Caco-2 (cell line): ENCODE measurements at regions not wholly inside any gene's neighbourhood (a gene's known extent, or its start where the extent isn't known, plus 50 kb on each side); places are given as distances from the start of the nearest gene placed in this dataset.
"Not testable (repeated sequence)": the region's sequence is repeated elsewhere in the genome, so short reads cannot be mapped to it uniquely, and the experiment has no call there.

Source experiments
- BruUV-seq: library from RNA; stranded (reverse); fragments of 400-500 nt; replicated peaks from 2 replicates; lab custom pipeline; 2021; lab: Mats Ljungman, UMichigan
- CTCF ChIA-PET: fragments of 300-600 bp; sonication (Branson Sonifier 250); formaldehyde crosslinking; loops from one replicate; lab custom pipeline; 2022; ENCODE audit warnings: antibody characterized with exemption; lab: Charles Lee
- POLR2A ChIA-PET: fragments of 300-600 bp; sonication (Branson Sonifier 250); formaldehyde crosslinking; loops from one replicate; lab custom pipeline; 2022; ENCODE audit warnings: antibody characterized with exemption; lab: Charles Lee
- DNase-seq, 2 experiments: peaks; one replicate each; pipeline versions ENCODE4 v3.0.0 to v3.0.0-alpha.2; 2020 to 2022
- H3K27me3 ChIP-seq: replicated peaks from 2 replicates; pipeline ENCODE4 v1.6.0; 2011; ENCODE audit warnings: low read length; ENCODE audit not compliant: control insufficient read depth, insufficient read depth
- H3K36me3 ChIP-seq: 2 replicates; pipeline ENCODE4 v1.5.1; 2011; ENCODE audit warnings: low read length; ENCODE audit not compliant: control insufficient read depth, insufficient read depth
- H3K4me1 ChIP-seq: fragments of 250-450 bp; sonication (Bioruptor Pico); 2 replicates; pipeline ENCODE4 v1.5.1; 2020; ENCODE audit warnings: mild to moderate bottlenecking
- H3K4me3 ChIP-seq: 2 replicates; pipeline ENCODE4 v1.5.1; 2011; ENCODE audit warnings: low read depth, mild to moderate bottlenecking, control low read depth, low read length
- H3K9me3 ChIP-seq: fragments of 250-450 bp; sonication (Bioruptor Pico); 2 replicates; pipeline ENCODE4 v1.5.1; 2020; ENCODE audit warnings: mild to moderate bottlenecking, moderate library complexity
- H3K27ac Mint-ChIP-seq: one replicate; pipeline ENCODE4 v1.8.0; 2022; ENCODE audit warnings: mixed read lengths; ENCODE audit not compliant: unreplicated experiment
- H3K27me3 Mint-ChIP-seq: one replicate; pipeline ENCODE4 v1.8.0; 2022; ENCODE audit warnings: mixed read lengths; ENCODE audit not compliant: insufficient read depth, unreplicated experiment
- H3K36me3 Mint-ChIP-seq: one replicate; pipeline ENCODE4 v1.8.0; 2022; ENCODE audit warnings: mild to moderate bottlenecking, mixed read lengths; ENCODE audit not compliant: insufficient read depth, unreplicated experiment
- H3K4me1 Mint-ChIP-seq: one replicate; pipeline ENCODE4 v1.8.0; 2022; ENCODE audit warnings: low read depth, mixed read lengths; ENCODE audit not compliant: unreplicated experiment
- H3K4me3 Mint-ChIP-seq: one replicate; pipeline ENCODE4 v1.8.0; 2022; ENCODE audit warnings: mild to moderate bottlenecking, moderate library complexity, mixed read lengths; ENCODE audit not compliant: unreplicated experiment
- H3K9me3 Mint-ChIP-seq: one replicate; pipeline ENCODE4 v1.8.0; 2022; ENCODE audit warnings: mixed read lengths; ENCODE audit not compliant: unreplicated experiment
- CTCF ChIP-seq, 2 experiments: fragments of 200-600 bp in 1 of 2; IDR thresholded peaks; 1 replicate in 1 of 2; 2 replicates in 1 of 2; pipeline versions ENCODE4 v1.5.1 to v1.8.0; 2011 to 2022; ENCODE audit warnings: antibody characterized with exemption in 1 of 2, control low read depth in 1 of 2, inconsistent platforms in 1 of 2, low read depth in 1 of 2, low read length in 1 of 2, mild to moderate bottlenecking in 1 of 2, moderate library complexity in 1 of 2; ENCODE audit not compliant: insufficient read depth in 1 of 2, severe bottlenecking in 1 of 2, unreplicated experiment in 1 of 2
- intact Hi-C: fragments of 100-400 bp; cut with micrococcal nuclease; formaldehyde crosslinking; loops from one replicate; pipeline ENCODE4 v1.10.0; 2022; ENCODE audit not compliant: unreplicated experiment

GRCh38 chr17:27087935-27088766, 205.8 kb upstream of the WSB1 start:
- peaks cover 15% of the 10 kb centered on the region for H3K27me3 Mint-ChIP-seq
- H3K36me3 ChIP-seq = no peaks in the 10 kb centered on the region
- intact Hi-C loops = loop anchor here (5.0 kb wide), 1 partner anchor 36 kb away; no protein-coding TSS in a partner anchor
- TF ChIP-seq CTCF (IDR thresholded peaks at IDR 0.05; ENCODE audit: insufficient read depth in 1 of 2, low read depth in 1 of 2, low read length in 1 of 2, severe bottlenecking in 1 of 2, unreplicated experiment in 1 of 2) = no peak
- no peaks in the 10 kb centered on the region for H3K4me1 ChIP-seq
- no TSS peak for BruUV-seq
- no peak overlapping the region for H3K4me3 Mint-ChIP-seq
- no peaks in the 10 kb centered on the region for H3K9me3 Mint-ChIP-seq
- no peaks in the 10 kb centered on the region for H3K4me1 Mint-ChIP-seq
- no peaks in the 10 kb centered on the region for H3K9me3 ChIP-seq
- no peak overlapping the region for H3K4me3 ChIP-seq
- POLR2A ChIA-PET = no interaction called here
- CTCF ChIA-PET = no interaction called here
- no peaks in the 10 kb centered on the region for H3K27me3 ChIP-seq
- H3K27ac Mint-ChIP-seq = no peak overlapping the region
- peaks cover 21% of the 10 kb centered on the region for H3K36me3 Mint-ChIP-seq
- no peak for DNase-seq

GRCh38 chr17:27088767-27089078, 205.2 kb upstream of the WSB1 start:
- no peak for TF ChIP-seq CTCF (IDR thresholded peaks at IDR 0.05; ENCODE audit: insufficient read depth in 1 of 2, low read depth in 1 of 2, low read length in 1 of 2, severe bottlenecking in 1 of 2, unreplicated experiment in 1 of 2)
- no peaks in the 10 kb centered on the region for H3K36me3 ChIP-seq
- ChIA-PET CTCF (no interaction called here), POLR2A (no interaction called here)
- Mint-ChIP-seq H3K36me3 (peaks cover 21% of the 10 kb centered on the region), H3K4me1 (no peaks in the 10 kb centered on the region), H3K9me3 (no peaks in the 10 kb centered on the region), H3K4me3 (peak overlapping the region; percentile 4), H3K27me3 (peaks cover 15% of the 10 kb centered on the region), H3K27ac (no peak overlapping the region)
- no peaks in the 10 kb centered on the region for H3K9me3 ChIP-seq
- no peaks in the 10 kb centered on the region for H3K27me3 ChIP-seq
- DNase-seq = no peak
- no peaks in the 10 kb centered on the region for H3K4me1 ChIP-seq
- H3K4me3 ChIP-seq = no peak overlapping the region
- intact Hi-C loops = loop anchor here (5.0 kb wide), 1 partner anchor 36 kb away; no protein-coding TSS in a partner anchor
- no TSS peak for BruUV-seq

GRCh38 chr17:27089079-27089928, 204.6 kb upstream of the WSB1 start:
- H3K36me3 ChIP-seq, H3K27ac Mint-ChIP-seq, H3K9me3 ChIP-seq, CTCF ChIA-PET, H3K4me1 ChIP-seq, BruUV-seq, H3K4me3 ChIP-seq, POLR2A ChIA-PET, H3K27me3 ChIP-seq, H3K4me1 Mint-ChIP-seq, DNase-seq, H3K9me3 Mint-ChIP-seq: not testable (repeated sequence)
- intact Hi-C loops = loop anchor here (5.0 kb wide), 1 partner anchor 37 kb away; no protein-coding TSS in a partner anchor
- Mint-ChIP-seq H3K27me3 (peaks cover 15% of the 10 kb centered on the region), H3K4me3 (peak overlapping the region; percentile 36), H3K36me3 (peaks cover 21% of the 10 kb centered on the region)
